ENCODE measurements at regions not wholly inside any gene's neighbourhood (a gene's known extent, or its start where the extent isn't known, plus 50 kb on each side); places are given as distances from the start of the nearest gene placed in this dataset.

GRCh38 chr7:28231176-28231575 is 50.6 kb upstream of the JAZF1 start:
- DNase-seq = no peak

GRCh38 chr7:28236560-28236959 is 56.0 kb upstream of the JAZF1 start:
- no peak for DNase-seq

- DNase-seq = no peak
Observed at GRCh38 chr7:28237363-28237762, 56.8 kb upstream of the JAZF1 start.

GRCh38 chr7:28239823-28240204 is 59.2 kb upstream of the JAZF1 start:
- DNase-seq = no peak

DNA sequence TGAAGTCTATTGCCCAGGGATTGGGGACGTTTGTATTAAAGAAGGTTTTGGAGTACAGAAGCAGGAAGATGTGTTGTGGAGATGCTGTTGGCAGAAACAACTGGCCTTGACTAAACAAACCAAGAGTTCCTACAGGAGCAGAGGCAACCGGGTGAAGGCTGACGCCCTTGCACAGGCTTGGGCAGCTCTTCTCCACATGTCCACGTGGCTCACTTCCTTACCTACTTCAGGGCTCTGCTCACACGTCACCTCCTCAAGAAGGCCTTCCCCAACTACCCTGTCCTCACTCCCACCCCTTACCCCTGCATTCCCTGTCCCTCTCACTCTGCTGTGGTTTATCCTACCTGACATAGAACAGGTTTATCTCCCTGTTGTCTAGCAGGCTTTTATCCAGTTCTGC is 59.9 kb upstream of the JAZF1 start:
- no peak for DNase-seq

DNA sequence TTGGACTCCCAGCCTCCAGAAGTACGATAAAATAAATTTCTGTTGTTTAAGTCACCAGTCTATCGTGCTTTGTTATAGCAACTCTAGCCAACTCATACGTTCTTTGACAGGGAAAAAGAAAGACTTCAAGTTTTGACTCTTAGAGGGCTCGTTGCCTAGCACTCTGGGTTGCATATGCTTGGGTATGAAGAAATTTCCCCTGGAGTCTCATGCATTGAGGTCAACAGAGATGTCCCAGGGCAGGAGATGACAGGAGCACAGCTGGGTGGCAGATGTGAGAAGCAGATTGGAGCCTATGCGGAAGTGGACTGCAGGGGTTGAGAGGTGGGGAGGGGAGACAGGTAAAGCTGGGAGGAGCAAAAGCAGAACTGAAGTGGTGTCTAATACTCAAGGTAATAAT is 63.3 kb upstream of the JAZF1 start:
- DNase-seq = no peak

GRCh38 chr7:28245123-28245878 is 64.7 kb upstream of the JAZF1 start:
- no peak for DNase-seq

GRCh38 chr7:28246921-28247461 is 66.4 kb upstream of the JAZF1 start:
- no peak for DNase-seq

GRCh38 chr7:28258240-28258639 is 77.6 kb upstream of the JAZF1 start:
- no peak for DNase-seq

DNA sequence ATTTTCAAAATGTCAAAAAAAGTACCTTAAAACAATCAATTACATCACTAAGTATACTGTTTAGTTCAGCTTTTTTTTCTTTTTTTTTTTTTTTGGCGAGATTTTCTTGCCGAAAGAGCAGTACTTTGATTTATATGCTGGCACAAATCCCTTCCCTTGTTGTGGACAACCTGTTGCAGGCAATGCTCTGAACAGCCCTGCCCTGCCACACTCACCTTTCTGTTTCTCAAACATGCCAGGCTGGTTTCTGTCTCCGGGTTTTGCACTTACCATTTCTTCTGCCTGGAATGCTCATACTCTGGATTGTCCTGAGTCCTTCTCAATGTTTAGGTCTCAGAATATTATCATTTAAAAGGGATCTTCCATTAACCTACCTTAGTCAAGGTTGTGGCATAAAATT is 80.4 kb upstream of the JAZF1 start:
- no peak for DNase-seq

DNA sequence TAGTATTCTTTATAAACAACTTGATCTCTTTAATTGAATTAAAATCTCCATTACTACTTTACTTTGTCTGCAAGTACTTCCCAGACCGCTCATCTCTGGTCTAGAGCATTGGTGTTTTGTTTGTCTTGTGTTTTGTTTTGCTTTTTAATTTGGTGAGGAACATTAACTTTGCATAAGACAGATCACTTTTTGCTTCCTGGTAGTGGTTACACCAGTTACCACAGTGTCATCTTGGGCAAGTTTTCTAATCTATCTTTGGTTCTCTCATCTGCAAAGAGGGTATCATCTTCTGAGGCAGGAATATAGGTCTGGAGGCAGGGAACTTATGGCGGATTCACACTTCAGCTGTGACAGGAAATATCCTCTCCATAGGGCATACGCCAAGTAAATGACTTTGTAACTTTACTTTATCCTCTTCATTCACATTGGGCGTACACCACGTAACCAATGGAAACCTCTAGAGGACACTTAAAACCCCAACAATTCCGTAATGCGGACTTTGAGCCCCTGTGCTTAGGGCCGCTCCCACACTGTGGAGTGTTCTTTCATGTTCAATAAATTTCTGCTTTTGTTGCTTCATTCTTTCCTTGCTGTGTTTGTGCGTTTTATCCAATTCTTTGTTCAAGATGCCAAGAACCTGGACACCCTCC is 83.2 kb upstream of the JAZF1 start:
- DNase-seq = no peak

GRCh38 chr7:28266402-28266801 is 85.8 kb upstream of the JAZF1 start:
- no peak for DNase-seq

GRCh38 chr7:28267012-28267411 is 86.4 kb upstream of the JAZF1 start:
- no peak for DNase-seq

DNA sequence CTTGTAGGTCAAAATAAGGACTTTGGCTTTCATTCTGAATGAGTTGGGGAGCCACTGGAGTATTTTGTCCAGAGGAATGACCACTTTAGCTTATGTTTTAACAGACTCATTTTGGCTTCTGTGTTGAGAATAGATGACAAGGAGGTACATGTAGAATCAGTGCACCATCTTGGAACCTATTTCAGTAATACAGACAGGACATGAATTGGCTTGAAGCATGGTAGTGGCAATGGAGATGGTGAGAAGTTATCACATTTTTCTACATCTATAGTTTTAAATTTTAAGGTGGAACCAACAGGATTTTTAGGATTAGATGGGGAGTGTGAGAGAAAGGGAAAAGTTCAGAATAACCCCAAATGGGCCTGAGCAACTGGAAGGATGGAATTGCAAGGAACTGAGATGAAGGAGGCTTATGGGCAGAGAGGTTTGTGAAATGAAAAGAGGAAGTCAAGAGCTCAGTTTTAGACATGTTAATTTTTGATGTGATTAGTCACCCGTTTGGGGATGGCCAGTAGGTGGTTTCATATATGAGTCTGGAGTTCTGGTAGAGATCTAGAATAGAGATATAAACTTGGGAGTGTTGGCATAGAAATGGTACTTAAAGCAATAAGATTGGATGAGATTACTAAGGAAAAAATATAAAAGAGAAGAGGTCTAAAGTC is 89.2 kb upstream of the JAZF1 start:
- no peak for DNase-seq

DNA sequence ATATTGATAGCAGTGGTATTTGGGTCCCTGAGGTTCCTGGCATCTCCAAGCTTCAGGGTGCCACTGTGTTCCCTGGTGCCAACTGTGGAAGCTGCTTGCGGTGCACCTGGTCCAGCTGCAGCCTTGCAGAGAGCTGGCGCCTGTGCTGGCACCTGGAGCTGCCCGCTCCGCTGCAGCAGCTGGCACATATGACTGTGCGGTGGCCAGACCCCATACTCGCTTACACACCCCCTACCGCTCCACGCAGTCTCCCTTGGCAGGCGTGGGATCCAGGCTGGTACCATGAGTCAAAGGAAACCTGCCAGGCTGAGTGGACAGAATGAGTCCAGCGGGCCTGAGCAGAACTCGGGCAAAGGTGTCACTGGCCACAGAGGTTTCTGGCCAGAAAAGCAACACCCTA is 89.9 kb upstream of the JAZF1 start:
- no peak for DNase-seq

GRCh38 chr7:28272461-28272877 is 91.9 kb upstream of the JAZF1 start:
- DNase-seq = peak; percentile 13

- DNase-seq = no peak
Observed at GRCh38 chr7:28276298-28276697, 95.7 kb upstream of the JAZF1 start.

DNA sequence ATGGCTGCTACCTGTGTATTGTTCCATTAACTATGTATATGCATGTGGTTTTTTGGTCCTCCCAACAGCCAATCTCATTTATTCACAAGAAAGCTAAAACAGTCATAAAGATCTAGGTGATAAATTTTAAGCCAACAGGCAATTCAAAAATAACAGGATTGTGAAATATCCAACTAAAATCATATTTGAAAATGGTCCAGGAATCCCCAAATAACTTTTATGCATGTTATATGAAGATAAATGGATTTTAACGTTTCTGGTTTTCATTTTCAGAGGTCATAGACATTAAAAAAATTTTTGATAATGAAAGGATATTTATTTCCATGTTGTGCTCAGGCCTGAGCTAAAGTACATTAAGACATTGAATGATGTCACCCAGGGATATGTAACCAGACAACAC is 96.8 kb upstream of the JAZF1 start:
- DNase-seq = no peak

DNA sequence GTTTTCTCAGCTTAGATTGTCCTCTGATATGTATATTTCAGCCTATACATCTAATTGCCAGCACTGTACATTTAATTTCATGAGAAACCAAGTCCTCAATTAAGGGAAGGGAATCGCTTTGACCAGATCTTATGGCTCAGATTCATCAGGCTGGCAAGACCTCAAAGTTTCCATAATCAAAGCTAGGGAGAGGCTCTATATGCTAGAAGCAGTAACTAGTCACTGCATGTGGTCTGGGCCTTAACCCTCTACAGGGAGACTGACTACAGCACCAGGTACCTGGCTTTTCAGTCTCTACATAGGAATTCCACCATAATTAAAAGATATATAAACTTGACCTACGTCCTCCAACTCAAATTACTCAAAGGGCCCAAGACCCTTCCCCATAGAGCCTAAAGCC is 97.4 kb upstream of the JAZF1 start:
- no peak for DNase-seq

- DNase-seq = no peak
Observed at GRCh38 chr7:28280516-28280915, 99.9 kb upstream of the JAZF1 start.

GRCh38 chr7:28290496-28290895 is 109.9 kb upstream of the JAZF1 start:
- DNase-seq = no peak

- no peak for DNase-seq
Observed at GRCh38 chr7:28291559-28291958, 111.0 kb upstream of the JAZF1 start.

GRCh38 chr7:28292834-28293526 is 112.4 kb upstream of the JAZF1 start:
- DNase-seq = no peak

GRCh38 chr7:28293527-28293835 is 112.9 kb upstream of the JAZF1 start:
- no peak for DNase-seq
